Body of pancreas (tissue), 4 donors: ENCODE measurements at regions not wholly inside any gene's neighbourhood (a gene's known extent, or its start where the extent isn't known, plus 50 kb on each side); places are given as distances from the start of the nearest gene placed in this dataset.

Experiments used
- ATAC-seq: fragments of 150-250 bp; one replicate; pipeline ENCODE4 v1.9.1; 2016
- DNase-seq, 4 donors: peaks; one replicate each; pipeline ENCODE4 v3.0.0-alpha.2; 2019
- H3K27ac ChIP-seq, 4 donors: fragments of 200-600 bp; sonication (generic); 1 replicate in 3 of 4; 2 replicates in 1 of 4; pipeline versions ENCODE4 v1.5.1 to v1.6.1; 2016 to 2019; ENCODE audit warnings: mild to moderate bottlenecking in 1 of 4, mixed read lengths in 1 of 4, moderate library complexity in 1 of 4
- H3K27me3 ChIP-seq, 2 donors: fragments of 200-600 bp; sonication (generic); one replicate each; pipeline ENCODE4 v1.6.0; 2016; ENCODE audit warnings: mild to moderate bottlenecking in 1 of 2
- H3K36me3 ChIP-seq, 2 donors: fragments of 200-600 bp; sonication (generic); replicated peaks in 1 of 2; 2 replicates each; pipeline ENCODE4 v1.5.1; 2016; ENCODE audit warnings: low read depth in 2 of 2; ENCODE audit not compliant: insufficient read depth in 1 of 2
- H3K4me1 ChIP-seq: fragments of 200-600 bp; sonication (generic); one replicate; pipeline ENCODE4 v1.6.0; 2016
- H3K4me3 ChIP-seq, 2 donors: fragments of 200-600 bp; sonication (generic); 1 replicate in 1 of 2; 2 replicates in 1 of 2; pipeline ENCODE4 v1.5.1; 2016 to 2019
- H3K9me3 ChIP-seq, 3 donors: fragments of 200-600 bp; sonication (generic); 1 replicate in 2 of 3; 2 replicates in 1 of 3; pipeline ENCODE4 v1.5.1; 2016
- POLR2A ChIP-seq, 3 donors: fragments of 450-650 bp; IDR thresholded peaks; one replicate each; pipeline ENCODE4 v1.6.1; 2016; ENCODE audit warnings: antibody characterized with exemption in 3 of 3, mild to moderate bottlenecking in 2 of 3
- WGBS, 2 donors: methylation state at CpG; one replicate each; pipeline ENCODE4 v1.1.5; 2017; 5-methylcytosine and 5-hydroxymethylcytosine counted together
- intact Hi-C: fragments of 100-400 bp; cut with DNase I; formaldehyde crosslinking; loops from one replicate; pipeline ENCODE4 v1.15.1; 2023
- TF ChIP-seq, protein P1 (sequence below), 7 experiments: fragments of 450-650 bp in 4 of 7; fragments of 200-600 bp in 3 of 7; sonication (generic) in 3 of 7; IDR thresholded peaks; one replicate each; pipeline ENCODE4 v1.5.1; 2016 to 2019; ENCODE audit warnings: antibody characterized with exemption in 7 of 7

DNA sequence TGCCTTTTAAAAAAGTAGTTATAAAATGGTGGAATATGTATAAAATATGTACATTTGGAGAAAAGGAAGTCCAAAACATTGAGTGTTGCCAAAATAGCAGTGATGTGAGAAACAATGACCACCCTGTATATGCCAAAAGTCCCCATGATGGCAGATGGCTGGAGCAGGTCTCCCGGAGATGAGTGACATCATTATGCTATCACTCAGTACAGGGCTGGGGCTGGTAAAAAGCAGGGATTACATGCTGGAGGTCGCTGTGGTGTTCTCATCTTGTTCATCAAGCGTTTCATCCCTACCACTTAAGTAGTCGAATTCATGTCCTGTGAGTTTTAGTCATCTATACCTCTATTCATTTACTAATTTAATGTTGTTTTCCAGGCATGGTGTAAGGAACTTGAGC is 315.3 kb upstream of the SLC35B3 start:
- WGBS, 2 donors = 78 to 83% methylated on average over 4 of the region's 4 CpGs
- no peak for ATAC-seq
- intact Hi-C loops = no loop called here
- Histone ChIP-seq H3K36me3 (no peaks in the 10 kb centered on the region), H3K4me3 (no peak overlapping the region), H3K27ac (no peak overlapping the region), H3K27me3 (no peaks in the 10 kb centered on the region), H3K9me3 (no peaks in the 10 kb centered on the region), H3K4me1 (no peaks in the 10 kb centered on the region)
- no peak for TF ChIP-seq POLR2A (IDR thresholded peaks at IDR 0.05)
- TF ChIP-seq, protein P1, sequence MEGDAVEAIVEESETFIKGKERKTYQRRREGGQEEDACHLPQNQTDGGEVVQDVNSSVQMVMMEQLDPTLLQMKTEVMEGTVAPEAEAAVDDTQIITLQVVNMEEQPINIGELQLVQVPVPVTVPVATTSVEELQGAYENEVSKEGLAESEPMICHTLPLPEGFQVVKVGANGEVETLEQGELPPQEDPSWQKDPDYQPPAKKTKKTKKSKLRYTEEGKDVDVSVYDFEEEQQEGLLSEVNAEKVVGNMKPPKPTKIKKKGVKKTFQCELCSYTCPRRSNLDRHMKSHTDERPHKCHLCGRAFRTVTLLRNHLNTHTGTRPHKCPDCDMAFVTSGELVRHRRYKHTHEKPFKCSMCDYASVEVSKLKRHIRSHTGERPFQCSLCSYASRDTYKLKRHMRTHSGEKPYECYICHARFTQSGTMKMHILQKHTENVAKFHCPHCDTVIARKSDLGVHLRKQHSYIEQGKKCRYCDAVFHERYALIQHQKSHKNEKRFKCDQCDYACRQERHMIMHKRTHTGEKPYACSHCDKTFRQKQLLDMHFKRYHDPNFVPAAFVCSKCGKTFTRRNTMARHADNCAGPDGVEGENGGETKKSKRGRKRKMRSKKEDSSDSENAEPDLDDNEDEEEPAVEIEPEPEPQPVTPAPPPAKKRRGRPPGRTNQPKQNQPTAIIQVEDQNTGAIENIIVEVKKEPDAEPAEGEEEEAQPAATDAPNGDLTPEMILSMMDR (IDR thresholded peaks at IDR 0.05) = no peak
- DNase-seq = no peak

DNA sequence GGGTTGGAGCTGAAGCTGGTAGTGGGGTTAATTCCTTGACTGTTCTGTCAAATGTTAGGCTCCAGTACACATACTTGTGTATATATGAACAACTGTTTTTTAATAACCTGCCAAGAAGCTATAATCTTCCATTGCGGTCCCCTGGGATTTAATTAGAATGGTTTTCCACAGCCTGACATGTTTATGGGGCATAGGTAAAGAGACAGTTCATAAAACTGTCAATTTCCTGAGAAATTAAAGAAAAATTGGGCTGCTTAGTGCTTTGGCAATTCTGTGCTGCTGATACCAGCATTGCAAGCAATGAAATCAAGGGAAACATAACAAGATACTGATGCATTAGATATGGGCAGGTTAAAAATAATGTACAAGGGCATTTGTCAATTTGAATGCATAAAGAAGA is 314.1 kb upstream of the SLC35B3 start:
- H3K36me3 ChIP-seq = no peaks in the 10 kb centered on the region
- no peaks in the 10 kb centered on the region for H3K4me1 ChIP-seq
- intact Hi-C loops = no loop called here
- no peak overlapping the region for H3K4me3 ChIP-seq
- TF ChIP-seq POLR2A (IDR thresholded peaks at IDR 0.05) = no peak
- TF ChIP-seq, protein P1 (IDR thresholded peaks at IDR 0.05) = no peak
- H3K27me3 ChIP-seq = no peaks in the 10 kb centered on the region
- DNase-seq (no peak), ATAC-seq (no peak)
- H3K9me3 ChIP-seq = no peaks in the 10 kb centered on the region
- 27 to 38% methylated on average over 1 of the region's 1 CpG for WGBS, 2 donors
- H3K27ac ChIP-seq = no peak overlapping the region

DNA sequence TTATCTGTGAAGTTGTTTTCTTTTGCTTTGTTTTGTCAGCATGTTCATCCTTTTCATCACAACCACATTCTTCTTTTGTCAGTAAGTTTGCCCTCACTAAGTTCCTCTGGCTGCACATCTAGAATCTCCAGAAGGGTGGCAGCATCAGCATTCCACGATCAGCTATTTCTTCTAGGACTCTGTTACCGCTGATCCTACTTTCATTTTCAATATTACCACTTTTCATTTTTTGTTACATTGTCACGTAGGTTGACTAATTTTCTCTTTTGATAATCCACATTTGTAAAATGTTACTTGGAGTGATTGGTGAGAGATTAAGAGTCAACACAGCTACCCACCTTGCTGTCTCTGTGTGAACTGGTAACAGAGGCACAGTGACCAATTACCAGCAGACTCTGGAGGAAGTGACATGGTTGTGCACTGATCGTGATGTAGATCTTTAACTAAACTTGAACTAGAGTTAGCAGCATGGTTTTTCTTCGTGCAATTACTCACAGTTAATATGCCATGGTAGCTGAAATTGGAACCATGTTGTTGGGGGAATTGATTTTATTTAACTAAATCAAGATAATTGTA is 307.9 kb upstream of the SLC35B3 start:
- DNase-seq (no peak), ATAC-seq (no peak)
- TF ChIP-seq POLR2A (IDR thresholded peaks at IDR 0.05) = no peak
- TF ChIP-seq, protein P1 (IDR thresholded peaks at IDR 0.05) = no peak
- WGBS, 2 donors = 42 to 49% methylated on average over 5 of the region's 5 CpGs
- no peak overlapping the region for H3K4me3 ChIP-seq
- no peaks in the 10 kb centered on the region for H3K27me3 ChIP-seq
- no peaks in the 10 kb centered on the region for H3K36me3 ChIP-seq
- H3K9me3 ChIP-seq = no peaks in the 10 kb centered on the region
- H3K27ac ChIP-seq = no peak overlapping the region
- no peaks in the 10 kb centered on the region for H3K4me1 ChIP-seq
- intact Hi-C loops = no loop called here

DNA sequence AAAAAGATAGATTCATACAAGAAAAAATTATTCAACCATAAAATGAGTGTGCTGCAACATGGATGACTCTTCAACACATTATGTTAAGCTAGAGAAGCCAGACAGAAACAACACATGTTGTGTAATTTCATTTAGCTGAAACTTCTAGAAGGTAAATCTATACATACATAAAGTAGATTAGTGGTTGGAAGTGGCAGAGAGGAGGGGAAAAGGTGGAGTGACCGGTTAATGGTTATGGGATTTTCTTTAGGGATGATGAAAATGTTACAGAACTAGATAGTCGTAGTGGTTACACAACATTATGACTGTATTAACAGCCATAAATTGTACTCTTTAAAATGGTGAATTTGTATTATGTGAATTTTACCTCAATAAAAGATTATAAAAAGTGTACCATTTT is 304.1 kb upstream of the SLC35B3 start:
- intact Hi-C loops = no loop called here
- ATAC-seq = no peak
- DNase-seq = no peak
- Histone ChIP-seq H3K36me3 (no peaks in the 10 kb centered on the region), H3K9me3 (no peaks in the 10 kb centered on the region), H3K4me1 (no peaks in the 10 kb centered on the region), H3K27me3 (no peaks in the 10 kb centered on the region), H3K4me3 (no peak overlapping the region), H3K27ac (no peak overlapping the region)
- 77 to 82% methylated on average over 2 of the region's 2 CpGs for WGBS, 2 donors
- no peak for TF ChIP-seq POLR2A (IDR thresholded peaks at IDR 0.05)
- TF ChIP-seq, protein P1 (IDR thresholded peaks at IDR 0.05) = no peak

DNA sequence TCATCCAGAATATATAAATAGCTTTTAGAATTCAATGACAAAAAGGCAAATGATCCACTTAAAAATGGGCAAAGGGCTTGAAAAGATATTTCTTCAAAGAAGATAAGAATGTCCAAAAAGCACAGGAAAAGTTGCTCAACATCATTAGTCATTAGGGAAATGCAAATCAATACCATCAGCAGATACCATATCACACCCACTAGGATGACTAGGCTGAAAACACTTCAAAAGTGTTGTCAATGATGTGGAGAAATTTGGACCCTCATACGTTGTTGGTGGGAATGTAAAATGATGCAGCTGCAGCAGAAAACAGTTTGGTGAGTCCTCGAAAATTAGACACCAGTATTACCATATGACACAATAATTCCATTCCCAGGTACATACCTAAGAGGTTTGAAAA is 303.6 kb upstream of the SLC35B3 start:
- ATAC-seq = no peak
- no peaks in the 10 kb centered on the region for H3K4me1 ChIP-seq
- H3K27ac ChIP-seq = no peak overlapping the region
- no peaks in the 10 kb centered on the region for H3K36me3 ChIP-seq
- intact Hi-C loops = no loop called here
- WGBS, 2 donors = 55 to 58% methylated on average over 2 of the region's 2 CpGs
- no peak for DNase-seq
- TF ChIP-seq, protein P1 (IDR thresholded peaks at IDR 0.05) = no peak
- TF ChIP-seq POLR2A (IDR thresholded peaks at IDR 0.05) = no peak
- no peaks in the 10 kb centered on the region for H3K9me3 ChIP-seq
- no peaks in the 10 kb centered on the region for H3K27me3 ChIP-seq
- no peak overlapping the region for H3K4me3 ChIP-seq
